CD4-positive, alpha-beta T cell (primary cell): ENCODE measurements at regions not wholly inside any gene's neighbourhood (a gene's known extent, or its start where the extent isn't known, plus 50 kb on each side); places are given as distances from the start of the nearest gene placed in this dataset.

ENCODE experiments used
- ATAC-seq: fragments of 200-7000 bp; cut with Tn5 transposase; one replicate; pipeline ENCODE4 v1.10.0; 2022; ENCODE audit warnings: mild to moderate bottlenecking; ENCODE audit not compliant: poor library complexity
- CTCF ChIA-PET: fragments of 350-600 bp; sonication (Branson Sonifier 250); formaldehyde crosslinking; loops from one replicate; lab custom pipeline; 2021; ENCODE audit warnings: antibody characterized with exemption, inconsistent platforms; lab: Charles Lee
- POLR2A ChIA-PET: fragments of 350-600 bp; sonication (Branson Sonifier 250); formaldehyde crosslinking; loops from one replicate; lab custom pipeline; 2021; ENCODE audit warnings: antibody characterized with exemption, inconsistent platforms; lab: Charles Lee
- DNase-seq, 14 experiments: peaks; one replicate each; pipeline ENCODE4 v3.0.0-alpha.2; 2013 to 2020; ENCODE audit warnings: mixed read lengths in 2 of 14
- H3K27ac ChIP-seq, 2 donors: one replicate each; pipeline versions ENCODE4 v1.5.1 to v1.7.0; 2013; ENCODE audit warnings: low read length in 2 of 2, low read depth in 1 of 2, mild to moderate bottlenecking in 1 of 2
- H3K27me3 ChIP-seq, 2 experiments: 1 replicate in 1 of 2; 2 replicates in 1 of 2; pipeline versions ENCODE4 v1.6.1 to v1.7.0; 2013; ENCODE audit warnings: low read length in 2 of 2, control low read depth in 1 of 2, mild to moderate bottlenecking in 1 of 2, moderate library complexity in 1 of 2; ENCODE audit not compliant: insufficient read depth in 2 of 2, control insufficient read depth in 1 of 2
- H3K36me3 ChIP-seq: one replicate; pipeline ENCODE4 v1.6.1; 2013; ENCODE audit warnings: low read length, control low read depth; ENCODE audit not compliant: insufficient read depth
- H3K4me1 ChIP-seq: one replicate; pipeline ENCODE4 v1.6.1; 2013; ENCODE audit warnings: low read length, control low read depth; ENCODE audit not compliant: insufficient read depth
- H3K4me3 ChIP-seq: one replicate; pipeline ENCODE4 v1.5.1; 2013; ENCODE audit warnings: mild to moderate bottlenecking, low read length, moderate library complexity
- H3K9me3 ChIP-seq, 2 experiments: 1 replicate in 1 of 2; 2 replicates in 1 of 2; pipeline versions ENCODE4 v1.6.1 to v1.7.0; 2013; ENCODE audit warnings: low read length in 2 of 2, mild to moderate bottlenecking in 2 of 2, control low read depth in 1 of 2, moderate library complexity in 1 of 2; ENCODE audit not compliant: control insufficient read depth in 1 of 2, insufficient read depth in 1 of 2
- H3K27ac Mint-ChIP-seq: one replicate; pipeline ENCODE4 v1.8.0; 2020; ENCODE audit warnings: mixed read lengths
- H3K27me3 Mint-ChIP-seq: one replicate; pipeline ENCODE4 v1.8.0; 2021; ENCODE audit warnings: mixed read lengths
- H3K36me3 Mint-ChIP-seq: one replicate; pipeline ENCODE4 v1.8.0; 2021; ENCODE audit warnings: low read depth, mixed read lengths
- H3K4me1 Mint-ChIP-seq: one replicate; pipeline ENCODE4 v1.8.0; 2021; ENCODE audit warnings: low read depth, mixed read lengths
- H3K4me3 Mint-ChIP-seq: one replicate; pipeline ENCODE4 v1.8.0; 2020; ENCODE audit warnings: mild to moderate bottlenecking, mixed read lengths
- H3K9me3 Mint-ChIP-seq: one replicate; pipeline ENCODE4 v1.8.0; 2020; ENCODE audit warnings: mixed read lengths
- CTCF ChIP-seq: fragments of 200-600 bp; IDR thresholded peaks from one replicate; pipeline ENCODE4 v1.8.0; 2022; ENCODE audit warnings: antibody characterized with exemption, mild to moderate bottlenecking
- intact Hi-C, 2 experiments: fragments of 100-400 bp; cut with DNase I in 1 of 2; cut with micrococcal nuclease in 1 of 2; formaldehyde crosslinking; loops; one replicate each; pipeline versions ENCODE4 v1.15.1 to v1.9.0; 2023 to 2025; cut with DNase I, micrococcal nuclease

- Mint-ChIP-seq H3K4me1 (peaks cover 4% of the 10 kb centered on the region), H3K27ac (no peak overlapping the region), H3K4me3 (no peak overlapping the region), H3K36me3 (no peaks in the 10 kb centered on the region), H3K27me3 (peaks cover 11% of the 10 kb centered on the region), H3K9me3 (no peaks in the 10 kb centered on the region)
- Histone ChIP-seq H3K4me1 (peaks cover 3% of the 10 kb centered on the region), H3K9me3 (no peaks in the 10 kb centered on the region), H3K27me3 (no peaks in the 10 kb centered on the region), H3K27ac (no peak overlapping the region), H3K36me3 (no peaks in the 10 kb centered on the region), H3K4me3 (no peak overlapping the region)
- POLR2A ChIA-PET = no interaction called here
- CTCF ChIA-PET = interaction anchor here (1.5 kb wide), 1 partner anchor 8 kb away, joined by 3 read pairs; no protein-coding TSS in a partner anchor
- ATAC-seq (no peak), DNase-seq (no peak)
- intact Hi-C loops = no loop called here
- TF ChIP-seq CTCF = no peak
Measured at GRCh38 chr17:59487161-59487873, 78.1 kb upstream of the DHX40 start.

GRCh38 chr17:59488805-59489204 is 76.6 kb upstream of the DHX40 start:
- DNase-seq (no peak), ATAC-seq (no peak)
- Mint-ChIP-seq H3K27me3 (peaks cover 11% of the 10 kb centered on the region), H3K36me3 (no peaks in the 10 kb centered on the region), H3K4me3 (no peak overlapping the region), H3K9me3 (no peaks in the 10 kb centered on the region), H3K27ac (no peak overlapping the region), H3K4me1 (peaks cover 2% of the 10 kb centered on the region)
- no peak overlapping the region for H3K4me3 ChIP-seq
- CTCF ChIA-PET = no interaction called here
- no peaks in the 10 kb centered on the region for H3K36me3 ChIP-seq
- no peak for TF ChIP-seq CTCF
- H3K4me1 ChIP-seq = peaks cover 2% of the 10 kb centered on the region
- no peak overlapping the region for H3K27ac ChIP-seq
- no peaks in the 10 kb centered on the region for H3K27me3 ChIP-seq
- no peaks in the 10 kb centered on the region for H3K9me3 ChIP-seq
- POLR2A ChIA-PET = no interaction called here
- intact Hi-C loops = no loop called here

GRCh38 chr17:59490216-59490615 is 75.2 kb upstream of the DHX40 start:
- ChIA-PET POLR2A (no interaction called here), CTCF (interaction anchor here (0.7 kb wide), 1 partner anchor 1634 kb away, joined by 3 read pairs; no protein-coding TSS in a partner anchor)
- no peak for TF ChIP-seq CTCF
- no peaks in the 10 kb centered on the region for H3K36me3 Mint-ChIP-seq
- peaks cover 11% of the 10 kb centered on the region for H3K27me3 Mint-ChIP-seq
- DNase-seq (no peak), ATAC-seq (no peak)
- H3K27ac Mint-ChIP-seq = no peak overlapping the region
- H3K4me3 ChIP-seq = no peak overlapping the region
- H3K4me3 Mint-ChIP-seq = no peak overlapping the region
- H3K4me1 ChIP-seq = no peaks in the 10 kb centered on the region
- no peaks in the 10 kb centered on the region for H3K27me3 ChIP-seq
- H3K9me3 Mint-ChIP-seq = no peaks in the 10 kb centered on the region
- H3K4me1 Mint-ChIP-seq = no peaks in the 10 kb centered on the region
- intact Hi-C loops = no loop called here
- H3K36me3 ChIP-seq = no peaks in the 10 kb centered on the region
- no peak overlapping the region for H3K27ac ChIP-seq
- H3K9me3 ChIP-seq = no peaks in the 10 kb centered on the region
